Adrenal gland (tissue), 9 donors: ENCODE measurements at regions not wholly inside any gene's neighbourhood (a gene's known extent, or its start where the extent isn't known, plus 50 kb on each side); places are given as distances from the start of the nearest gene placed in this dataset.

Experiments
- DNase-seq, 7 donors: peaks; one replicate each; pipeline ENCODE4 v3.0.0-alpha.2; 2019 to 2020
- H3K27ac ChIP-seq, 5 donors: fragments of 200-600 bp; sonication (generic) in 4 of 5; 1 replicate in 3 of 5; 2 replicates in 2 of 5; pipeline versions ENCODE4 v1.5.1 to v1.8.0; 2016 to 2020; ENCODE audit warnings: mild to moderate bottlenecking in 1 of 5
- H3K27me3 ChIP-seq: fragments of 200-600 bp; 2 replicates; pipeline ENCODE4 v1.8.0; 2021
- H3K36me3 ChIP-seq, 2 donors: fragments of 200-600 bp; replicated peaks in 1 of 2; 1 replicate in 1 of 2; 2 replicates in 1 of 2; pipeline versions ENCODE4 v1.5.1 to v1.8.0; 2018 to 2022
- H3K4me1 ChIP-seq, 2 donors: fragments of 200-600 bp; replicated peaks in 1 of 2; 1 replicate in 1 of 2; 2 replicates in 1 of 2; pipeline versions ENCODE4 v1.5.1 to v1.8.0; 2018 to 2021
- H3K4me3 ChIP-seq, 4 donors: fragments of 200-600 bp; sonication (generic) in 3 of 4; one replicate each; pipeline ENCODE4 v1.5.1; 2016 to 2018
- H3K9me3 ChIP-seq, 3 donors: fragments of 200-600 bp; sonication (generic) in 1 of 3; replicated peaks in 1 of 3; 1 replicate in 2 of 3; 2 replicates in 1 of 3; pipeline versions ENCODE4 v1.5.1 to v1.8.0; 2016 to 2021
- POLR2A ChIP-seq, 2 donors: fragments of 450-650 bp; IDR thresholded peaks; one replicate each; pipeline ENCODE4 v1.6.1; 2017; ENCODE audit warnings: antibody characterized with exemption in 2 of 2, mild to moderate bottlenecking in 2 of 2, moderate library complexity in 1 of 2
- WGBS, 4 donors: extraction: QIAGEN DNeasy Blood & Tissue Kit in 2 of 4; methylation state at CpG; one replicate each; pipeline versions ENCODE4 v1.1.5 to v1.1.7; 2013 to 2017; 5-methylcytosine and 5-hydroxymethylcytosine counted together
- intact Hi-C, 2 donors: fragments of 100-400 bp; cut with DNase I; formaldehyde crosslinking; loops; one replicate each; pipeline versions ENCODE4 v1.14.1 to v1.15.0; 2022 to 2023
- TF ChIP-seq, protein P1 (sequence below), 6 experiments: fragments of 450-650 bp in 4 of 6; fragments of 200-600 bp in 2 of 6; sonication (generic) in 1 of 6; IDR thresholded peaks; 1 replicate in 5 of 6; 2 replicates in 1 of 6; pipeline versions ENCODE4 v1.5.1 to v1.8.0; 2016 to 2021; ENCODE audit warnings: antibody characterized with exemption in 6 of 6, mild to moderate bottlenecking in 2 of 6, moderate library complexity in 1 of 6
- donor health status: healthy with polysubstance abuse.
- donor health status: Bipolar disorder and iron deficiency.
- donor health status: DM: yes; HTN: yes; CAD: no.
- donor health status: DM: no; HTN: no; CAD: no.
- donor health status: DM: no; HTN: no; CAD: no.

DNA sequence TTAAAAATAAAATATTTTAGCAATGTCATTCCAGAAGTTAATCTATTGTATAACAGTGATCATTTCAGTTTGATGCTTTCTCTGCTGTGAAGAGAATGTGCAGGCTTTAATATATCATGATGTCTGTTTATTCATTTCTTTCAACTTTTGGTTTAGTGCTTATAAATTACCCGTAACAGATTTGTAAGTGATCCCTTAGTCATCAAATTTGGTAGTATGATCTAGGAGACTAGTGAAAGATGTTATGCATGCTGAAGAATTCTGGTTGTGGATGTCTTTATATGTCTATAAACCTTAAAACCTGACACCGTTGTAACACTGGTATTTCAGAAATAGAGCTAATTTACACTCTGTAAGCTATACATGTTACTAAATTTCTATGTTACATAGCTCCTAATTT is 260.4 kb downstream of the CPS1 start:
- H3K27ac ChIP-seq = no peak overlapping the region
- no peaks in the 10 kb centered on the region for H3K27me3 ChIP-seq
- H3K4me3 ChIP-seq = no peak overlapping the region
- no peak for TF ChIP-seq POLR2A (IDR thresholded peaks at IDR 0.05)
- TF ChIP-seq, protein P1, sequence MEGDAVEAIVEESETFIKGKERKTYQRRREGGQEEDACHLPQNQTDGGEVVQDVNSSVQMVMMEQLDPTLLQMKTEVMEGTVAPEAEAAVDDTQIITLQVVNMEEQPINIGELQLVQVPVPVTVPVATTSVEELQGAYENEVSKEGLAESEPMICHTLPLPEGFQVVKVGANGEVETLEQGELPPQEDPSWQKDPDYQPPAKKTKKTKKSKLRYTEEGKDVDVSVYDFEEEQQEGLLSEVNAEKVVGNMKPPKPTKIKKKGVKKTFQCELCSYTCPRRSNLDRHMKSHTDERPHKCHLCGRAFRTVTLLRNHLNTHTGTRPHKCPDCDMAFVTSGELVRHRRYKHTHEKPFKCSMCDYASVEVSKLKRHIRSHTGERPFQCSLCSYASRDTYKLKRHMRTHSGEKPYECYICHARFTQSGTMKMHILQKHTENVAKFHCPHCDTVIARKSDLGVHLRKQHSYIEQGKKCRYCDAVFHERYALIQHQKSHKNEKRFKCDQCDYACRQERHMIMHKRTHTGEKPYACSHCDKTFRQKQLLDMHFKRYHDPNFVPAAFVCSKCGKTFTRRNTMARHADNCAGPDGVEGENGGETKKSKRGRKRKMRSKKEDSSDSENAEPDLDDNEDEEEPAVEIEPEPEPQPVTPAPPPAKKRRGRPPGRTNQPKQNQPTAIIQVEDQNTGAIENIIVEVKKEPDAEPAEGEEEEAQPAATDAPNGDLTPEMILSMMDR (IDR thresholded peaks at IDR 0.05) = no peak
- no peaks in the 10 kb centered on the region for H3K36me3 ChIP-seq
- intact Hi-C loops = no loop called here
- no peak for DNase-seq
- 88 to 90% (median 89%) methylated on average over 2 of the region's 2 CpGs for whole genome bisulfite sequencing, 4 donors
- H3K9me3 ChIP-seq = no peaks in the 10 kb centered on the region
- H3K4me1 ChIP-seq = no peaks in the 10 kb centered on the region

- TF ChIP-seq, protein P1 (IDR thresholded peaks at IDR 0.05) = no peak
- no peak for TF ChIP-seq POLR2A (IDR thresholded peaks at IDR 0.05)
- intact Hi-C loops = no loop called here
- no peaks in the 10 kb centered on the region for H3K4me1 ChIP-seq
- 75 to 80% (median 77%) methylated on average over 3 of the region's 3 CpGs for WGBS, 4 donors
- H3K4me3 ChIP-seq = no peak overlapping the region
- DNase-seq = no peak
- H3K36me3 ChIP-seq = no peaks in the 10 kb centered on the region
- H3K9me3 ChIP-seq = no peaks in the 10 kb centered on the region
- no peaks in the 10 kb centered on the region for H3K27me3 ChIP-seq
- H3K27ac ChIP-seq = no peak overlapping the region
Observed at GRCh38 chr2:210818473-210818872, 262.1 kb downstream of the CPS1 start.

GRCh38 chr2:210833403-210833802 is 277.0 kb downstream of the CPS1 start:
- DNase-seq = no peak
- Histone ChIP-seq H3K4me1 (no peaks in the 10 kb centered on the region), H3K27ac (no peak overlapping the region), H3K4me3 (no peak overlapping the region), H3K27me3 (no peaks in the 10 kb centered on the region), H3K9me3 (no peaks in the 10 kb centered on the region), H3K36me3 (no peaks in the 10 kb centered on the region)
- TF ChIP-seq, protein P1 (IDR thresholded peaks at IDR 0.05) = no peak
- no peak for TF ChIP-seq POLR2A (IDR thresholded peaks at IDR 0.05)
- intact Hi-C loops = no loop called here

GRCh38 chr2:210839034-210839433 is 282.6 kb downstream of the CPS1 start:
- no peak for TF ChIP-seq POLR2A (IDR thresholded peaks at IDR 0.05)
- TF ChIP-seq, protein P1 (IDR thresholded peaks at IDR 0.05) = no peak
- Histone ChIP-seq H3K27me3 (no peaks in the 10 kb centered on the region), H3K4me1 (no peaks in the 10 kb centered on the region), H3K27ac (no peak overlapping the region), H3K9me3 (no peaks in the 10 kb centered on the region), H3K4me3 (no peak overlapping the region), H3K36me3 (no peaks in the 10 kb centered on the region)
- 78 to 85% (median 81%) methylated on average over 4 of the region's 4 CpGs for WGBS, 4 donors
- intact Hi-C loops = no loop called here
- no peak for DNase-seq
